ENCODE measurements at regions not wholly inside any gene's neighbourhood (a gene's known extent, or its start where the extent isn't known, plus 50 kb on each side); places are given as distances from the start of the nearest gene placed in this dataset.

DNA sequence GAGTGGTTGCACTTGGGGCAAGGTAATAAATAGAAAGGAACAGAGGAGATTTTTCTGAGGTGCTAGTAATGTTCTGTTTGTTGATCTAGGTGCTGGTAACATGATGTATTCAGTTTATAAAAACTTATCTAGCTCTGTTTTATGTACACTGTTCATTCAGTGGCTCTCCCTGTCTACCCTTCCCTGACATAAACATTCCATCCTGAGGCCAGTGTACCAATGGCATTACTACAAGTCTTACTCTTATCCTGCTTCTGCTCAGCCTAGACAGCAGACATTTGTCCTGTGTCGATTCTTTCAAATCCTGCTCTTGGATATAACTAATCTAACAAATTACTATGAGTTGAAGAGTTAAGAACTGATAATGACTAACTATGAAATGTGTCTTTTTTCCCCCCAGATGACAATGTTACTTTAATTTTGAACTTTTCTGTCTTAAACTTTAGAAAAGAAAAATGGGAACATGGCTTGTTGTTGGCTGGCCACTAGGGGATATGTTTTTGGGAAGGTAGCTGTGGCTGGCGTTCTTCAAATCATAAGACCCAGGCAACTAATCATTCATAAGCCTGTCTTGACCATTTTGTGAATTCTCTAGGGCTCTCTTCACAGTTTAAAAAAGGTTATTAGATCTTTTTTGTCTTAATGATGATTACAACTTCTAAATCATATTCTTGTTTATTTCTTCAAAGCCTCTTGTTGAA, 390.9 kb downstream of the PBX1 start:
- TF ChIP-seq, protein P1, sequence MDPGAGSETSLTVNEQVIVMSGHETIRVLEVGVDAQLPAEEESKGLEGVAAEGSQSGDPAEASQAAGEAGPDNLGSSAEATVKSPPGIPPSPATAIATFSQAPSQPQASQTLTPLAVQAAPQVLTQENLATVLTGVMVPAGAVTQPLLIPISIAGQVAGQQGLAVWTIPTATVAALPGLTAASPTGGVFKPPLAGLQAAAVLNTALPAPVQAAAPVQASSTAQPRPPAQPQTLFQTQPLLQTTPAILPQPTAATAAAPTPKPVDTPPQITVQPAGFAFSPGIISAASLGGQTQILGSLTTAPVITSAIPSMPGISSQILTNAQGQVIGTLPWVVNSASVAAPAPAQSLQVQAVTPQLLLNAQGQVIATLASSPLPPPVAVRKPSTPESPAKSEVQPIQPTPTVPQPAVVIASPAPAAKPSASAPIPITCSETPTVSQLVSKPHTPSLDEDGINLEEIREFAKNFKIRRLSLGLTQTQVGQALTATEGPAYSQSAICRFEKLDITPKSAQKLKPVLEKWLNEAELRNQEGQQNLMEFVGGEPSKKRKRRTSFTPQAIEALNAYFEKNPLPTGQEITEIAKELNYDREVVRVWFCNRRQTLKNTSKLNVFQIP (CRISPR knock-in tag; IDR thresholded peaks at IDR 0.05; ENCODE audit: borderline replicate concordance, low read depth) = no peak
- TF ChIP-seq BACH2 (CRISPR knock-in tag; IDR thresholded peaks at IDR 0.05; ENCODE audit: borderline replicate concordance) (no peak), CSDC2 (CRISPR knock-in tag; IDR thresholded peaks at IDR 0.05) (no peak), OSR1 (CRISPR knock-in tag; IDR thresholded peaks at IDR 0.05) (no peak), ZNF565 (CRISPR knock-in tag; conservative IDR thresholded peaks at IDR 0.05; ENCODE audit: low read depth) (no peak)
- TF ChIP-seq, protein P2, sequence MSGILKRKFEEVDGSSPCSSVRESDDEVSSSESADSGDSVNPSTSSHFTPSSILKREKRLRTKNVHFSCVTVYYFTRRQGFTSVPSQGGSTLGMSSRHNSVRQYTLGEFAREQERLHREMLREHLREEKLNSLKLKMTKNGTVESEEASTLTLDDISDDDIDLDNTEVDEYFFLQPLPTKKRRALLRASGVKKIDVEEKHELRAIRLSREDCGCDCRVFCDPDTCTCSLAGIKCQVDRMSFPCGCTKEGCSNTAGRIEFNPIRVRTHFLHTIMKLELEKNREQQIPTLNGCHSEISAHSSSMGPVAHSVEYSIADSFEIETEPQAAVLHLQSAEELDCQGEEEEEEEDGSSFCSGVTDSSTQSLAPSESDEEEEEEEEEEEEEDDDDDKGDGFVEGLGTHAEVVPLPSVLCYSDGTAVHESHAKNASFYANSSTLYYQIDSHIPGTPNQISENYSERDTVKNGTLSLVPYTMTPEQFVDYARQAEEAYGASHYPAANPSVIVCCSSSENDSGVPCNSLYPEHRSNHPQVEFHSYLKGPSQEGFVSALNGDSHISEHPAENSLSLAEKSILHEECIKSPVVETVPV (CRISPR knock-in tag; IDR thresholded peaks at IDR 0.05) = no peak
- no peak for ATAC-seq

DNA sequence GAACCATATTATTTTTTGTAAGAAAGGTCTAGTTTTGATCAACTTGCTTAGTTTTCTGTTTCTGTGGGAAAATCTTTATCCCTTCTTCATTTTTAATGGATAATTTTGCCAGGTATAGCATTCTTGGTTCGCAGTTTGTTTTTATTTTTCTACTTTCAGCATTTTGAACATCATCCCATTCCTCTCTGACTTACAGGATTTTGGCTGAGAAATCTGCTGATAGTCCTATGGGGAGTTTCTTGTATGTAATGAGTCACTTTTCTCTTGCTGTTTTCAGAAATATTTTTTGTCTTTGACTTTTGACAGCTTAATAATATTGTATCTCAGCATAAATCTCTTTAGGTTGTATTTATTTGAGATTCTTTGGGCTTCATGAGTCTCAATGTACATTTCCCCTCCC, 389.1 kb downstream of the PBX1 start:
- no peak for ATAC-seq
- TF ChIP-seq ISL1 (CRISPR knock-in tag; IDR thresholded peaks at IDR 0.05) (no peak), ZFP3 (CRISPR knock-in tag; IDR thresholded peaks at IDR 0.05) (no peak), GLIS3 (CRISPR knock-in tag; IDR thresholded peaks at IDR 0.05) (no peak), CSDC2 (CRISPR knock-in tag; IDR thresholded peaks at IDR 0.05) (no peak), RARB (CRISPR knock-in tag; IDR thresholded peaks at IDR 0.05) (no peak), ARNTL (CRISPR knock-in tag; IDR thresholded peaks at IDR 0.05; ENCODE audit: borderline replicate concordance, low read depth) (no peak), SNAI2 (CRISPR knock-in tag; IDR thresholded peaks at IDR 0.05) (no peak), ZFP30 (CRISPR knock-in tag; IDR thresholded peaks at IDR 0.05) (no peak), ESRRG (CRISPR knock-in tag; IDR thresholded peaks at IDR 0.05) (no peak)
- TF ChIP-seq, protein P2 (CRISPR knock-in tag; IDR thresholded peaks at IDR 0.05) = no peak
- TF ChIP-seq, protein P3, sequence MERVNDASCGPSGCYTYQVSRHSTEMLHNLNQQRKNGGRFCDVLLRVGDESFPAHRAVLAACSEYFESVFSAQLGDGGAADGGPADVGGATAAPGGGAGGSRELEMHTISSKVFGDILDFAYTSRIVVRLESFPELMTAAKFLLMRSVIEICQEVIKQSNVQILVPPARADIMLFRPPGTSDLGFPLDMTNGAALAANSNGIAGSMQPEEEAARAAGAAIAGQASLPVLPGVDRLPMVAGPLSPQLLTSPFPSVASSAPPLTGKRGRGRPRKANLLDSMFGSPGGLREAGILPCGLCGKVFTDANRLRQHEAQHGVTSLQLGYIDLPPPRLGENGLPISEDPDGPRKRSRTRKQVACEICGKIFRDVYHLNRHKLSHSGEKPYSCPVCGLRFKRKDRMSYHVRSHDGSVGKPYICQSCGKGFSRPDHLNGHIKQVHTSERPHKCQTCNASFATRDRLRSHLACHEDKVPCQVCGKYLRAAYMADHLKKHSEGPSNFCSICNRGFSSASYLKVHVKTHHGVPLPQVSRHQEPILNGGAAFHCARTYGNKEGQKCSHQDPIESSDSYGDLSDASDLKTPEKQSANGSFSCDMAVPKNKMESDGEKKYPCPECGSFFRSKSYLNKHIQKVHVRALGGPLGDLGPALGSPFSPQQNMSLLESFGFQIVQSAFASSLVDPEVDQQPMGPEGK (CRISPR knock-in tag; IDR thresholded peaks at IDR 0.05; ENCODE audit: borderline replicate concordance) = no peak

DNA sequence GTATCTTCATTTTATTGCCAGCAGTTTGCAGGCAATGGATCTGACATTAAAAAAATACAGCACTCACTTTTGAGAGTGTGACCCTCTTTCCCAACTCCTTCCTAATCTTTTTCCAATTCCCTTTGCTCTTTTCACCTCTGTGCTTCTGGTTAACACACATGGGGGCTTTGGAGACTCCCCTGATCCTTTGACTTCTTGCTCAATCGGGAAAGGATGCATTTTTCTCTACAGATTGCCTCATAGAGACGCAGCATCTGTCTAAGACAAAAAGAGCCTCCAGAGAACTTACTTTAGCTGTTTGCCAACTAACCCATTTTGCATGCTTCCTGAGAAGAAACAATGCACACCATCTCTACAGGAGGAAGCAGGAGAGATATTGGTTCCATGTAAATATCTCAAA, 378.3 kb downstream of the PBX1 start:
- TF ChIP-seq RARB (CRISPR knock-in tag; IDR thresholded peaks at IDR 0.05) (no peak), SNAI2 (CRISPR knock-in tag; IDR thresholded peaks at IDR 0.05) (no peak), GLIS3 (CRISPR knock-in tag; IDR thresholded peaks at IDR 0.05) (no peak), OSR1 (CRISPR knock-in tag; IDR thresholded peaks at IDR 0.05) (no peak), ZFP30 (CRISPR knock-in tag; IDR thresholded peaks at IDR 0.05) (no peak), CSDC2 (CRISPR knock-in tag; IDR thresholded peaks at IDR 0.05) (no peak), ARNTL (CRISPR knock-in tag; IDR thresholded peaks at IDR 0.05; ENCODE audit: borderline replicate concordance, low read depth) (no peak), ZFP3 (CRISPR knock-in tag; IDR thresholded peaks at IDR 0.05) (no peak), ZC3H10 (CRISPR knock-in tag; IDR thresholded peaks at IDR 0.05) (no peak)
- TF ChIP-seq, protein P2 (CRISPR knock-in tag; IDR thresholded peaks at IDR 0.05) = no peak
- no peak for ATAC-seq

DNA sequence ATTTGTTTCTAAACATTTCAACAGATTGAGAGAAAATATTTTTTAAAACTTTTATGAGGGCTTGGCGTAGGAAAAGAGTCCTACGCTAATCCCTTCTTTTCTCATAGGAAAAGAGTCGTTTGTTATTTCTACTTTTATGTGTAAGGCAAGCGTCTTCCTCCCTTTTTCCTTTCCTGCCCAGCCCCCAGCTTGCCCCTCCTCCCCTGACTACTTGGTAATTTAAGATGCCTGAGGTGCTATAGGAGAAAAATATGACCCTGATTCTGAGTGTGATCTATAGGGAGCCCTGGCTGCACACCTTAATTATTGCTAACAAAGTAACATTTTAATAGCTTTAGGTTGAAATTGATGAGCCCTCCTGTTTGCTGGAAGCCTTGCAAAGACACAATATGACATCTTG, 373.6 kb downstream of the PBX1 start:
- no peak for ATAC-seq
- TF ChIP-seq GLIS3 (CRISPR knock-in tag; IDR thresholded peaks at IDR 0.05) = no peak
- TF ChIP-seq, protein P2 (CRISPR knock-in tag; IDR thresholded peaks at IDR 0.05) = no peak
- TF ChIP-seq TCF4 (CRISPR knock-in tag; IDR thresholded peaks at IDR 0.05; ENCODE audit: borderline replicate concordance) = no peak
- TF ChIP-seq BACH2 (CRISPR knock-in tag; IDR thresholded peaks at IDR 0.05; ENCODE audit: borderline replicate concordance) = no peak
- TF ChIP-seq ARNTL (CRISPR knock-in tag; IDR thresholded peaks at IDR 0.05; ENCODE audit: borderline replicate concordance, low read depth) = no peak
- no peak for TF ChIP-seq ZNF8 (CRISPR knock-in tag; IDR thresholded peaks at IDR 0.05)
- no peak for TF ChIP-seq ZFP30 (CRISPR knock-in tag; IDR thresholded peaks at IDR 0.05)
- no peak for TF ChIP-seq ISL1 (CRISPR knock-in tag; IDR thresholded peaks at IDR 0.05)
- TF ChIP-seq SNAI2 (CRISPR knock-in tag; IDR thresholded peaks at IDR 0.05) = no peak
- TF ChIP-seq ZNF70 (CRISPR knock-in tag; IDR thresholded peaks at IDR 0.05) = no peak
- TF ChIP-seq CSDC2 (CRISPR knock-in tag; IDR thresholded peaks at IDR 0.05) = no peak
- no peak for TF ChIP-seq ZNF565 (CRISPR knock-in tag; conservative IDR thresholded peaks at IDR 0.05; ENCODE audit: low read depth)
- TF ChIP-seq, protein P4, sequence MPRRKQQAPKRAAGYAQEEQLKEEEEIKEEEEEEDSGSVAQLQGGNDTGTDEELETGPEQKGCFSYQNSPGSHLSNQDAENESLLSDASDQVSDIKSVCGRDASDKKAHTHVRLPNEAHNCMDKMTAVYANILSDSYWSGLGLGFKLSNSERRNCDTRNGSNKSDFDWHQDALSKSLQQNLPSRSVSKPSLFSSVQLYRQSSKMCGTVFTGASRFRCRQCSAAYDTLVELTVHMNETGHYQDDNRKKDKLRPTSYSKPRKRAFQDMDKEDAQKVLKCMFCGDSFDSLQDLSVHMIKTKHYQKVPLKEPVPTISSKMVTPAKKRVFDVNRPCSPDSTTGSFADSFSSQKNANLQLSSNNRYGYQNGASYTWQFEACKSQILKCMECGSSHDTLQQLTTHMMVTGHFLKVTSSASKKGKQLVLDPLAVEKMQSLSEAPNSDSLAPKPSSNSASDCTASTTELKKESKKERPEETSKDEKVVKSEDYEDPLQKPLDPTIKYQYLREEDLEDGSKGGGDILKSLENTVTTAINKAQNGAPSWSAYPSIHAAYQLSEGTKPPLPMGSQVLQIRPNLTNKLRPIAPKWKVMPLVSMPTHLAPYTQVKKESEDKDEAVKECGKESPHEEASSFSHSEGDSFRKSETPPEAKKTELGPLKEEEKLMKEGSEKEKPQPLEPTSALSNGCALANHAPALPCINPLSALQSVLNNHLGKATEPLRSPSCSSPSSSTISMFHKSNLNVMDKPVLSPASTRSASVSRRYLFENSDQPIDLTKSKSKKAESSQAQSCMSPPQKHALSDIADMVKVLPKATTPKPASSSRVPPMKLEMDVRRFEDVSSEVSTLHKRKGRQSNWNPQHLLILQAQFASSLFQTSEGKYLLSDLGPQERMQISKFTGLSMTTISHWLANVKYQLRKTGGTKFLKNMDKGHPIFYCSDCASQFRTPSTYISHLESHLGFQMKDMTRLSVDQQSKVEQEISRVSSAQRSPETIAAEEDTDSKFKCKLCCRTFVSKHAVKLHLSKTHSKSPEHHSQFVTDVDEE (CRISPR knock-in tag; IDR thresholded peaks at IDR 0.05) = no peak
- TF ChIP-seq OSR1 (CRISPR knock-in tag; IDR thresholded peaks at IDR 0.05) = no peak
- no peak for TF ChIP-seq PPARA (CRISPR knock-in tag; IDR thresholded peaks at IDR 0.05; ENCODE audit: borderline replicate concordance)
